ENCODE measurements at regions not wholly inside any gene's neighbourhood (a gene's known extent, or its start where the extent isn't known, plus 50 kb on each side); places are given as distances from the start of the nearest gene placed in this dataset.

GRCh38 chrX:68937581-68937980 lies 108.8 kb downstream of the EFNB1 start:
- no peak for DNase-seq (ENCODE audit: low read depth)
- no peak overlapping the region for H3K4me3 ChIP-seq (ENCODE audit: low read length)
- TF ChIP-seq CTCF (conservative IDR thresholded peaks at IDR 0.05; ENCODE audit: low read depth, low read length) = no peak

GRCh38 chrX:68936608-68937007 lies 107.8 kb downstream of the EFNB1 start:
- no peak for DNase-seq (ENCODE audit: low read depth)
- no peak for TF ChIP-seq CTCF (conservative IDR thresholded peaks at IDR 0.05; ENCODE audit: low read depth, low read length)
- H3K4me3 ChIP-seq (ENCODE audit: low read length) = no peak overlapping the region

- H3K4me3 ChIP-seq (ENCODE audit: low read length) = no peak overlapping the region
- no peak for TF ChIP-seq CTCF (conservative IDR thresholded peaks at IDR 0.05; ENCODE audit: low read depth, low read length)
- DNase-seq (ENCODE audit: low read depth) = no peak
Measured at GRCh38 chrX:68936126-68936525, 107.3 kb downstream of the EFNB1 start.

- TF ChIP-seq CTCF (conservative IDR thresholded peaks at IDR 0.05; ENCODE audit: low read depth, low read length) = no peak
- DNase-seq (ENCODE audit: low read depth) = no peak
- H3K4me3 ChIP-seq (ENCODE audit: low read length) = no peak overlapping the region
Measured at GRCh38 chrX:68935362-68935761, 106.5 kb downstream of the EFNB1 start.

GRCh38 chrX:68934922-68935321 lies 106.1 kb downstream of the EFNB1 start:
- DNase-seq (ENCODE audit: low read depth) = no peak
- no peak overlapping the region for H3K4me3 ChIP-seq (ENCODE audit: low read length)
- no peak for TF ChIP-seq CTCF (conservative IDR thresholded peaks at IDR 0.05; ENCODE audit: low read depth, low read length)

GRCh38 chrX:68934421-68934820 lies 105.6 kb downstream of the EFNB1 start:
- DNase-seq (ENCODE audit: low read depth) = no peak
- TF ChIP-seq CTCF (conservative IDR thresholded peaks at IDR 0.05; ENCODE audit: low read depth, low read length) = no peak

GRCh38 chrX:68932611-68933010 lies 103.8 kb downstream of the EFNB1 start:
- TF ChIP-seq CTCF (conservative IDR thresholded peaks at IDR 0.05; ENCODE audit: low read depth, low read length) = no peak

More at GRCh38 chrX:68934421-68934820, 105.6 kb downstream of the EFNB1 start:
- no peak overlapping the region for H3K4me3 ChIP-seq (ENCODE audit: low read length)

More at GRCh38 chrX:68932611-68933010, 103.8 kb downstream of the EFNB1 start:
- no peak for DNase-seq (ENCODE audit: low read depth)
- no peak overlapping the region for H3K4me3 ChIP-seq (ENCODE audit: low read length)

Data from retinal pigment epithelial cell (primary cell).